ENCODE measurements at regions not wholly inside any gene's neighbourhood (a gene's known extent, or its start where the extent isn't known, plus 50 kb on each side); places are given as distances from the start of the nearest gene placed in this dataset.

DNA sequence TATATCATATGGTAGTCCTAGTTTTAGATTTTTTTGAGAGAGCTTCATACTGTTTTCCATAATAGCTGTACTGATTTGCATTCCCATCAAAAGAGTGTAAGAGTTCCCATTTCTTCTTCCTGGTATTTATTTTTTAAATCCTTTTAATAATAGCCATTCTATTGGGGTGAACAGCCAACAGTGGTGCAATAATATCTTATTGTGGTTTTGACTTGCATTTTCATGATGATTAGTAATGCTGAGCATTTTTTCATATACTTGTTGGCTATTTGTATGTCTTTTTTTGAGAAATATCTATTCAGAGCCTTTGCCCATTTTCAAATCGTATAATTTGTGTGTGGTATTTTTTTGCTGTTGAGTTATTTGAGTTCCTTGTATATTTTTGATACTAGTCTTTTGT lies 167.4 kb downstream of the FZD1 start (continued):
- TF ChIP-seq, protein P1, sequence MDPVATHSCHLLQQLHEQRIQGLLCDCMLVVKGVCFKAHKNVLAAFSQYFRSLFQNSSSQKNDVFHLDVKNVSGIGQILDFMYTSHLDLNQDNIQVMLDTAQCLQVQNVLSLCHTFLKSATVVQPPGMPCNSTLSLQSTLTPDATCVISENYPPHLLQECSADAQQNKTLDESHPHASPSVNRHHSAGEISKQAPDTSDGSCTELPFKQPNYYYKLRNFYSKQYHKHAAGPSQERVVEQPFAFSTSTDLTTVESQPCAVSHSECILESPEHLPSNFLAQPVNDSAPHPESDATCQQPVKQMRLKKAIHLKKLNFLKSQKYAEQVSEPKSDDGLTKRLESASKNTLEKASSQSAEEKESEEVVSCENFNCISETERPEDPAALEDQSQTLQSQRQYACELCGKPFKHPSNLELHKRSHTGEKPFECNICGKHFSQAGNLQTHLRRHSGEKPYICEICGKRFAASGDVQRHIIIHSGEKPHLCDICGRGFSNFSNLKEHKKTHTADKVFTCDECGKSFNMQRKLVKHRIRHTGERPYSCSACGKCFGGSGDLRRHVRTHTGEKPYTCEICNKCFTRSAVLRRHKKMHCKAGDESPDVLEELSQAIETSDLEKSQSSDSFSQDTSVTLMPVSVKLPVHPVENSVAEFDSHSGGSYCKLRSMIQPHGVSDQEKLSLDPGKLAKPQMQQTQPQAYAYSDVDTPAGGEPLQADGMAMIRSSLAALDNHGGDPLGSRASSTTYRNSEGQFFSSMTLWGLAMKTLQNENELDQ (CRISPR knock-in tag; IDR thresholded peaks at IDR 0.05; ENCODE audit: borderline replicate concordance): no peak
- no peak for TF ChIP-seq CSDE1 (IDR thresholded peaks at IDR 0.05)

DNA sequence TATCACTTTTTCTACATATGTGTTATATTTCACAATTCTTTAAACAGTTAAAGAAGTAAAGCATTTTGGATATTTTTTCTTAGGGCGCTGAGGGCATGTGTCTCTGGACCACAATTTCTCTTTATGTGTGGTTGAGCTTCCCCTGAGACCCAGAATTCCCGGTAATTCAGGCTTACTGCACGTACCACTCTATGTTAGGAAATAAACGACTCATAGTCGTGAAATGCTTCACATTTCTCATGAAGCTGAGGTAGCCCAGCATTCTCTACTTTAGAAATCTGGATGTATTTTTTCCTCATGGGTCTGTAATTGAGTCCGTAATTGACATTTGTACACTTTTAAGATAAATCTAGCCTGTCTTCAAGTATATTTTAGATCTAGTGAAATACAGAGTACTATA lies 170.6 kb downstream of the FZD1 start:
- Histone ChIP-seq H3K4me3 (no peak overlapping the region), H3K9ac (ENCODE audit: insufficient read depth in 1 of 2, low read depth in 2 of 2, low read length in 2 of 2) (no peak overlapping the region), H3K4me1 (replicated peaks in 1 of 2; ENCODE audit: control insufficient read depth in 2 of 2, insufficient read depth in 2 of 2, low read length in 2 of 2) (no peaks in the 10 kb centered on the region), H4K20me1 (replicated peaks; ENCODE audit: control insufficient read depth, insufficient read depth, low read length) (no peaks in the 10 kb centered on the region), H3K27ac (ENCODE audit: extremely low read depth, low read depth, low read length) (no peak overlapping the region), H3K9me3 (replicated peaks; ENCODE audit: control insufficient read depth, insufficient read depth, low read depth, low read length) (no peaks in the 10 kb centered on the region), H3K27me3 (ENCODE audit: control insufficient read depth in 2 of 2, insufficient read depth in 2 of 2, low read length in 2 of 2) (no peaks in the 10 kb centered on the region), H3K36me3 (ENCODE audit: control insufficient read depth, insufficient read depth, low read length) (no peaks in the 10 kb centered on the region), H3K4me2 (ENCODE audit: insufficient read depth, low read length) (no peak overlapping the region), H3K79me2 (ENCODE audit: control insufficient read depth, insufficient read depth, low read length) (no peaks in the 10 kb centered on the region), H3K9me1 (ENCODE audit: control insufficient read depth, insufficient read depth, low read length) (no peaks in the 10 kb centered on the region), H2AFZ (ENCODE audit: low read depth, low read length) (no peak overlapping the region)
- POLR2A ChIA-PET: no interaction called here
- no peak for DNase-seq (ENCODE audit: extremely low read depth in 1 of 4, low spot score in 3 of 4)
- no peak for TF ChIP-seq SIRT6 (IDR thresholded peaks at IDR 0.05; ENCODE audit: low read depth, low read length)
- no peak for TF ChIP-seq YBX1 (IDR thresholded peaks at IDR 0.05)
- TF ChIP-seq RBM25 (IDR thresholded peaks at IDR 0.05; ENCODE audit: low read depth, low read length, severe bottlenecking): no peak
- TF ChIP-seq PRPF4 (IDR thresholded peaks at IDR 0.05; ENCODE audit: insufficient read depth, low read depth, low read length, poor library complexity, severe bottlenecking): no peak
- no peak for TF ChIP-seq CAMTA2 (CRISPR knock-in tag; conservative IDR thresholded peaks at IDR 0.05)
- no peak for TF ChIP-seq TGIF2 (CRISPR knock-in tag; IDR thresholded peaks at IDR 0.05)
- no peak for TF ChIP-seq GTF2A2 (tag; IDR thresholded peaks at IDR 0.05)
- TF ChIP-seq HDAC3 (IDR thresholded peaks at IDR 0.05; ENCODE audit: borderline replicate concordance, partially characterized antibody): no peak
- no peak for TF ChIP-seq ZNF57 (CRISPR knock-in tag; IDR thresholded peaks at IDR 0.05)
- TF ChIP-seq ZEB2 (IDR thresholded peaks at IDR 0.05): no peak
- TF ChIP-seq SIX5 (IDR thresholded peaks at IDR 0.05; ENCODE audit: borderline replicate concordance in 1 of 2, insufficient read depth in 1 of 2, low read depth in 1 of 2, low read length in 2 of 2): no peak
- TF ChIP-seq SP2 (IDR thresholded peaks at IDR 0.05; ENCODE audit: extremely low read depth, low read depth, low read length, poor library complexity, severe bottlenecking): no peak
- intact Hi-C loops (cut with micrococcal nuclease) (loop anchor here (10.0 kb wide), 1 partner anchor 350 kb away; no protein-coding TSS in a partner anchor), in situ Hi-C loops (cut with MboI) (no loop called here)
- FAIRE-seq: no peak
- BruUV-seq (replicated peaks): no TSS peak
- 1% methylated on average over 6 of the region's 6 CpGs for WGBS (ENCODE audit: insufficient coverage, low coverage, missing lambda C conversion rate)
- ATAC-seq: no peak
- CTCF ChIA-PET (ENCODE audit: low intra/inter-chr PET ratio): no interaction called here
